ENCODE measurements at regions not wholly inside any gene's neighbourhood (a gene's known extent, or its start where the extent isn't known, plus 50 kb on each side); places are given as distances from the start of the nearest gene placed in this dataset.
"Not testable (repeated sequence)": the region's sequence is repeated elsewhere in the genome, so short reads cannot be mapped to it uniquely, and the experiment has no call there.

DNA sequence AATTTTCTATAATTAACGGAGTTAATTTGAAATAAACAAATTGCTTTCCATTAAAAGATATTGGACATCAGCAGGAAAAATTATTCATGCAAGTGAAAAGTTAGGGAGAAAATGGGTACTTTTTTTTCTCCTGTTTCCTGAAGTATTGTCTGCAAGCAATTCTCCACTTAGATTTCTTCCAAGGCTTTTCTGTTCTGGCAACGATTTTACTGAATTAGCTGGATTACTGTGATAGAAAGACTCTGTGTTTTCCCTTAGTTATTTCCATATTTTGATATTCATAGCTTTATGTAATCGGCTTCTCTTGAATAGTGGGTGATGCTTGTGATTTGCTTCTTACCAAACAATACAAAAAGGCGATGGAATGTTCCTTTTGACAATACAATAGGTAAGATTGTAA is 1333.9 kb downstream of the AMY1C start:
- TF ChIP-seq GABPA (IDR thresholded peaks at IDR 0.05; ENCODE audit: low read depth) = no peak
- no peak for TF ChIP-seq POLR2AphosphoS5 (IDR thresholded peaks at IDR 0.05; ENCODE audit: low read depth)
- TF ChIP-seq SPI1 (IDR thresholded peaks at IDR 0.05; ENCODE audit: borderline replicate concordance, low read depth) = no peak
- TF ChIP-seq, protein P1, sequence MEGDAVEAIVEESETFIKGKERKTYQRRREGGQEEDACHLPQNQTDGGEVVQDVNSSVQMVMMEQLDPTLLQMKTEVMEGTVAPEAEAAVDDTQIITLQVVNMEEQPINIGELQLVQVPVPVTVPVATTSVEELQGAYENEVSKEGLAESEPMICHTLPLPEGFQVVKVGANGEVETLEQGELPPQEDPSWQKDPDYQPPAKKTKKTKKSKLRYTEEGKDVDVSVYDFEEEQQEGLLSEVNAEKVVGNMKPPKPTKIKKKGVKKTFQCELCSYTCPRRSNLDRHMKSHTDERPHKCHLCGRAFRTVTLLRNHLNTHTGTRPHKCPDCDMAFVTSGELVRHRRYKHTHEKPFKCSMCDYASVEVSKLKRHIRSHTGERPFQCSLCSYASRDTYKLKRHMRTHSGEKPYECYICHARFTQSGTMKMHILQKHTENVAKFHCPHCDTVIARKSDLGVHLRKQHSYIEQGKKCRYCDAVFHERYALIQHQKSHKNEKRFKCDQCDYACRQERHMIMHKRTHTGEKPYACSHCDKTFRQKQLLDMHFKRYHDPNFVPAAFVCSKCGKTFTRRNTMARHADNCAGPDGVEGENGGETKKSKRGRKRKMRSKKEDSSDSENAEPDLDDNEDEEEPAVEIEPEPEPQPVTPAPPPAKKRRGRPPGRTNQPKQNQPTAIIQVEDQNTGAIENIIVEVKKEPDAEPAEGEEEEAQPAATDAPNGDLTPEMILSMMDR (IDR thresholded peaks at IDR 0.05; ENCODE audit: insufficient read depth, low read length) = no peak
- TF ChIP-seq, protein P2, sequence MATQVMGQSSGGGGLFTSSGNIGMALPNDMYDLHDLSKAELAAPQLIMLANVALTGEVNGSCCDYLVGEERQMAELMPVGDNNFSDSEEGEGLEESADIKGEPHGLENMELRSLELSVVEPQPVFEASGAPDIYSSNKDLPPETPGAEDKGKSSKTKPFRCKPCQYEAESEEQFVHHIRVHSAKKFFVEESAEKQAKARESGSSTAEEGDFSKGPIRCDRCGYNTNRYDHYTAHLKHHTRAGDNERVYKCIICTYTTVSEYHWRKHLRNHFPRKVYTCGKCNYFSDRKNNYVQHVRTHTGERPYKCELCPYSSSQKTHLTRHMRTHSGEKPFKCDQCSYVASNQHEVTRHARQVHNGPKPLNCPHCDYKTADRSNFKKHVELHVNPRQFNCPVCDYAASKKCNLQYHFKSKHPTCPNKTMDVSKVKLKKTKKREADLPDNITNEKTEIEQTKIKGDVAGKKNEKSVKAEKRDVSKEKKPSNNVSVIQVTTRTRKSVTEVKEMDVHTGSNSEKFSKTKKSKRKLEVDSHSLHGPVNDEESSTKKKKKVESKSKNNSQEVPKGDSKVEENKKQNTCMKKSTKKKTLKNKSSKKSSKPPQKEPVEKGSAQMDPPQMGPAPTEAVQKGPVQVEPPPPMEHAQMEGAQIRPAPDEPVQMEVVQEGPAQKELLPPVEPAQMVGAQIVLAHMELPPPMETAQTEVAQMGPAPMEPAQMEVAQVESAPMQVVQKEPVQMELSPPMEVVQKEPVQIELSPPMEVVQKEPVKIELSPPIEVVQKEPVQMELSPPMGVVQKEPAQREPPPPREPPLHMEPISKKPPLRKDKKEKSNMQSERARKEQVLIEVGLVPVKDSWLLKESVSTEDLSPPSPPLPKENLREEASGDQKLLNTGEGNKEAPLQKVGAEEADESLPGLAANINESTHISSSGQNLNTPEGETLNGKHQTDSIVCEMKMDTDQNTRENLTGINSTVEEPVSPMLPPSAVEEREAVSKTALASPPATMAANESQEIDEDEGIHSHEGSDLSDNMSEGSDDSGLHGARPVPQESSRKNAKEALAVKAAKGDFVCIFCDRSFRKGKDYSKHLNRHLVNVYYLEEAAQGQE (IDR thresholded peaks at IDR 0.05; ENCODE audit: insufficient replicate concordance, low read depth) = no peak
- Histone ChIP-seq H3K27ac (replicated peaks) (no peak overlapping the region), H3K4me3 (replicated peaks; ENCODE audit: insufficient read depth, low read length) (no peak overlapping the region), H3K27me3 (ENCODE audit: insufficient read depth, poor library complexity, severe bottlenecking) (no peaks in the 10 kb centered on the region)
- no peak for DNase-seq (ENCODE audit: low read depth in 1 of 2, low spot score in 1 of 2)

DNA sequence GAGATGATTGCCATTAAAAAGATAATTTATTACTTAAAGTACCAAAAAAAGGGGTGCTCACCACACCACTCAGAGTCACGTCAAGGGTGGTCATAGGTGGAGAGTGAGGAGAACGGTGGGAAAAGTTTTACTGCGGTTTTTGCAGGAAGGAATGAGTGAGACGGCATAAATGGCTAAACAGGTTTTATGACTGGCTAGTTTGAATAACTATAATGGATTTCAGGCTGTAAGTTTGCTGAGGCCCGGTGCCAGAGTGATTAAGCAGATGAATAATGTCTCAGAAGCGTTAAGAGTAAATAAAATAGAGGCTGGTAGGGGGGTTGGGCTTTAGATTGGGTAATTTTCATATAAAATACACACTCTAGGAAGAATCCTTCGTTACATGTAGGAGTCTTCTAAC is 1337.8 kb downstream of the AMY1C start:
- no peak overlapping the region for H3K4me3 ChIP-seq (replicated peaks; ENCODE audit: insufficient read depth, low read length)
- DNase-seq (ENCODE audit: low read depth in 1 of 2, low spot score in 1 of 2) = no peak
- no peak overlapping the region for H3K27ac ChIP-seq (replicated peaks)
- TF ChIP-seq POLR2AphosphoS5 (IDR thresholded peaks at IDR 0.05; ENCODE audit: low read depth) = no peak
- no peak for TF ChIP-seq GABPA (IDR thresholded peaks at IDR 0.05; ENCODE audit: low read depth)
- TF ChIP-seq, protein P2 (IDR thresholded peaks at IDR 0.05; ENCODE audit: insufficient replicate concordance, low read depth) = no peak
- TF ChIP-seq, protein P1 (IDR thresholded peaks at IDR 0.05; ENCODE audit: insufficient read depth, low read length) = no peak
- no peaks in the 10 kb centered on the region for H3K27me3 ChIP-seq (ENCODE audit: insufficient read depth, poor library complexity, severe bottlenecking)

DNA sequence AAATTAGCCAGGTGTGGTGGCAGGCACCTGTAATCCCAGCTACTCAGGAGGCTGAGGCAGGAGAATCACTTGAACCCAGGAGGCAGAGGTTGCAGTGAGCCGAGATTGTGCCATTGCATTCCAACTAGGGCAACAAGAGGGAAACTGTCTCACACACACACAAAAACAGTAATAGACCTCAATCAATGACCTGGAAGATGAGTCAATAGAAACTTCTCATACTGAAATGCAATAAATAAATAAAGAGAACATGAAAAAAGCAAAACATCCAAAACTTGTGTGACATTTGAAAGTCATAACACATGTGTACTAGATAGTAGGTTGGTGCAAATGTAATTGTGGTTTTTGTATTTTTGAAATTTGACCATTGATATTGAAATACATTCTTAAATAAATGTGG is 1338.5 kb downstream of the AMY1C start:
- DNase-seq (ENCODE audit: low read depth in 1 of 2, low spot score in 1 of 2) = no peak
- TF ChIP-seq, protein P2 (IDR thresholded peaks at IDR 0.05; ENCODE audit: insufficient replicate concordance, low read depth) = no peak
- TF ChIP-seq SPI1 (IDR thresholded peaks at IDR 0.05; ENCODE audit: borderline replicate concordance, low read depth) (no peak), POLR2AphosphoS5 (IDR thresholded peaks at IDR 0.05; ENCODE audit: low read depth) (no peak), GABPA (IDR thresholded peaks at IDR 0.05; ENCODE audit: low read depth) (no peak)
- TF ChIP-seq, protein P1 (IDR thresholded peaks at IDR 0.05; ENCODE audit: insufficient read depth, low read length) = no peak
- Histone ChIP-seq H3K27me3 (ENCODE audit: insufficient read depth, poor library complexity, severe bottlenecking) (no peaks in the 10 kb centered on the region), H3K27ac (replicated peaks) (no peak overlapping the region), H3K4me3 (replicated peaks; ENCODE audit: insufficient read depth, low read length) (no peak overlapping the region)

DNA sequence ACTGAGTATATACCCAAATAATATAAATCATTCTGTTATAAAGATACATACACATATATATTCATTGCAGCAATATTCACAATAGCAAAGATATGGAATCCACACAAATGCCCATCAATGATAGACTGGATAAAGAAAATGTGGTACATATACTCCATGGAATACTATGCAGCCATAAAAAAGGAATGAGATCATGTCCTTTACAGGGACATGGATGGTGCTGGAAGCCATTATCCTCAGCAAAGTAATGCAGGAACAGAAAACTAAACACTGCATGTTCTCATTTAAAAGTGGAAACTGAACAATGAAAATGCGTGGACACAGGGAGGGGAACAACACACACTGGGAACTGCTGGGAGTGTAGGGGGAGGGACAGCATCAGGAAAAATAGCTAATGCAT is 1344.2 kb downstream of the AMY1C start:
- H3K4me3 ChIP-seq (replicated peaks; ENCODE audit: insufficient read depth, low read length); DNase-seq (ENCODE audit: low read depth in 1 of 2, low spot score in 1 of 2); H3K27ac ChIP-seq (replicated peaks); H3K27me3 ChIP-seq (ENCODE audit: insufficient read depth, poor library complexity, severe bottlenecking): not testable (repeated sequence)
